GM23338 (cell line): ENCODE measurements at regions not wholly inside any gene's neighbourhood (a gene's known extent, or its start where the extent isn't known, plus 50 kb on each side); places are given as distances from the start of the nearest gene placed in this dataset.

Experiments
- ATAC-seq: fragments of 200-7000 bp; cut with Tn5 transposase; 3 replicates; pipeline ENCODE4 v1.9.1; 2020
- DNase-seq: peaks from one replicate; pipeline ENCODE4 v3.0.0-alpha.2; 2015; ENCODE audit warnings: low spot score
- H2AFZ ChIP-seq: fragments of 200-600 bp; sonication (generic); 2 replicates; pipeline ENCODE4 v1.8.0; 2016; ENCODE audit warnings: antibody characterized with exemption, mild to moderate bottlenecking, moderate library complexity
- H3F3A ChIP-seq: fragments of 200-600 bp; sonication (generic); replicated peaks from 2 replicates; pipeline ENCODE4 v1.8.0; 2017; ENCODE audit warnings: antibody characterized with exemption, mixed run types, low read depth
- H3K27ac ChIP-seq: fragments of 200-600 bp; sonication (generic); 2 replicates; pipeline ENCODE4 v1.6.1; 2016; ENCODE audit warnings: low read depth
- H3K27me3 ChIP-seq: fragments of 200-600 bp; sonication (generic); 2 replicates; pipeline ENCODE4 v1.8.0; 2016; ENCODE audit warnings: mild to moderate bottlenecking, mixed run types, moderate library complexity; ENCODE audit not compliant: insufficient read depth
- H3K36me3 ChIP-seq: fragments of 200-600 bp; sonication (generic); 2 replicates; pipeline ENCODE4 v1.8.0; 2016; ENCODE audit warnings: mild to moderate bottlenecking; ENCODE audit not compliant: insufficient read depth
- H3K4me1 ChIP-seq: fragments of 200-600 bp; sonication (generic); 2 replicates; pipeline ENCODE4 v1.8.0; 2016; ENCODE audit warnings: mild to moderate bottlenecking, moderate library complexity; ENCODE audit not compliant: insufficient read depth
- H3K4me2 ChIP-seq: fragments of 200-600 bp; sonication (generic); 2 replicates; pipeline ENCODE4 v1.7.1; 2017; ENCODE audit warnings: mixed run types
- H3K4me3 ChIP-seq: fragments of 200-600 bp; sonication (generic); 2 replicates; pipeline ENCODE4 v1.6.1; 2016; ENCODE audit warnings: mixed run types
- H3K79me2 ChIP-seq: fragments of 200-600 bp; sonication (generic); replicated peaks from 2 replicates; pipeline ENCODE4 v1.8.0; 2017; ENCODE audit warnings: mild to moderate bottlenecking; ENCODE audit not compliant: insufficient read depth
- H3K9me2 ChIP-seq: fragments of 200-600 bp; sonication (generic); 2 replicates; pipeline ENCODE4 v1.8.0; 2017; ENCODE audit not compliant: insufficient read depth
- H4K20me1 ChIP-seq: fragments of 200-600 bp; sonication (generic); replicated peaks from 2 replicates; pipeline ENCODE4 v1.8.0; 2017; ENCODE audit warnings: mild to moderate bottlenecking; ENCODE audit not compliant: insufficient read depth
- H3K27ac Mint-ChIP-seq: 2 replicates; pipeline ENCODE4 v1.8.0; 2020; ENCODE audit warnings: inconsistent platforms, mild to moderate bottlenecking, moderate library complexity, mixed read lengths
- H3K27me3 Mint-ChIP-seq: 3 replicates; pipeline ENCODE4 v1.8.0; 2022; ENCODE audit warnings: low read depth, mild to moderate bottlenecking, moderate library complexity, mixed read lengths, inconsistent platforms; ENCODE audit not compliant: insufficient read depth, poor library complexity
- H3K36me3 Mint-ChIP-seq: 3 replicates; pipeline ENCODE4 v1.8.0; 2021; ENCODE audit warnings: low read depth, mild to moderate bottlenecking, inconsistent platforms, moderate library complexity, mixed read lengths
- H3K4me1 Mint-ChIP-seq: 3 replicates; pipeline ENCODE4 v1.8.0; 2020; ENCODE audit warnings: mild to moderate bottlenecking, inconsistent platforms, mixed read lengths
- H3K4me3 Mint-ChIP-seq: 3 replicates; pipeline ENCODE4 v1.8.0; 2021; ENCODE audit warnings: moderate library complexity, mild to moderate bottlenecking, inconsistent platforms, mixed read lengths
- H3K9me3 Mint-ChIP-seq: 3 replicates; pipeline ENCODE4 v1.8.0; 2020; ENCODE audit warnings: moderate library complexity, mild to moderate bottlenecking, inconsistent platforms, mixed read lengths
- CREB1 ChIP-seq: fragments of 250-450 bp; sonication (Bioruptor Pico); IDR thresholded peaks from 2 replicates; pipeline ENCODE4 v1.5.0; 2020; ENCODE audit warnings: low read depth, mild to moderate bottlenecking, moderate library complexity
- EZH2 ChIP-seq: fragments of 200-600 bp; sonication (generic); IDR thresholded peaks from one replicate; pipeline ENCODE4 v1.8.0; 2017; ENCODE audit warnings: antibody characterized with exemption, mild to moderate bottlenecking, low read depth; ENCODE audit not compliant: unreplicated experiment
- EZH2phosphoT487 ChIP-seq: fragments of 200-600 bp; sonication (generic); IDR thresholded peaks from one replicate; pipeline ENCODE4 v1.8.1; 2018; ENCODE audit warnings: antibody characterized with exemption; ENCODE audit not compliant: unreplicated experiment
- JUNB ChIP-seq: IDR thresholded peaks from one replicate; pipeline ENCODE4 v1.6.1; 2016; ENCODE audit warnings: antibody characterized with exemption; ENCODE audit not compliant: unreplicated experiment
- POLR2AphosphoS5 ChIP-seq: IDR thresholded peaks from 2 replicates; pipeline ENCODE4 v1.6.1; 2016; ENCODE audit warnings: antibody characterized with exemption, low read depth
- STAT1 ChIP-seq: IDR thresholded peaks from one replicate; pipeline ENCODE4 v1.6.1; 2016; ENCODE audit warnings: antibody characterized with exemption; ENCODE audit not compliant: unreplicated experiment
- ZNF114 ChIP-seq: fragments of 250-450 bp; sonication (Bioruptor Pico); IDR thresholded peaks from 2 replicates; pipeline ENCODE4 v1.5.0; 2020; ENCODE audit warnings: mild to moderate bottlenecking, moderate library complexity
- ZNF331 ChIP-seq: fragments of 250-450 bp; sonication (Bioruptor Pico); IDR thresholded peaks from 2 replicates; pipeline ENCODE4 v1.5.0; 2020; ENCODE audit warnings: low read depth, mild to moderate bottlenecking, moderate library complexity
- TF ChIP-seq, protein P1 (sequence below): fragments of 250-450 bp; sonication (Bioruptor Pico); IDR thresholded peaks from 2 replicates; pipeline ENCODE4 v1.5.0; 2020; ENCODE audit warnings: mild to moderate bottlenecking, moderate library complexity
- TF ChIP-seq, protein P2 (sequence below), 2 experiments: fragments of 200-600 bp in 1 of 2; sonication (generic) in 1 of 2; conservative IDR thresholded peaks; 2 replicates each; pipeline versions ENCODE4 v1.5.1 to v1.6.1; 2016 to 2017; ENCODE audit warnings: antibody characterized with exemption in 2 of 2, low read depth in 2 of 2, mild to moderate bottlenecking in 2 of 2, moderate library complexity in 1 of 2
- TF ChIP-seq, protein P3 (sequence below): IDR thresholded peaks from one replicate; pipeline ENCODE4 v1.6.1; 2018; ENCODE audit warnings: antibody characterized with exemption; ENCODE audit not compliant: unreplicated experiment
- TF ChIP-seq, protein P4 (sequence below): IDR thresholded peaks from 2 replicates; pipeline ENCODE4 v1.6.1; 2016; ENCODE audit warnings: antibody characterized with exemption

DNA sequence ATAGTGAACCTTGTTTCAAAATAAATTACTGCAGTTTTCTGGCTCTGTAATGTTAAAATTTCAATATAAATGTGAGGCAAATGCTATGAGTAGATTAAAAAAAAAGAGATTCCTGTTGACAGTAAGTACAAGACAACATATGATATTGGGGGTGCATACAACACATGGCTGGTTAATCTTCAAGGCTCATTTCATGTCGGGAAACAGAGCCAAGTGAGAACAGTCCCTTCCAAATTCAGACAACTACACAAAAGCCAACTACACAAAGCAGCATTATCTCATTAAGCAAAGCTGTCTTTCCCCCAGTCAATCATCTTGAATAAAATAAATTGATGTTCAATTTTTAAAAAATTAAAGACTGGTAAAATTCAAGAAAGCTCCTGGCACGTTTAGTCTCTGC lies 549.2 kb downstream of the CCDC85A start:
- no peaks in the 10 kb centered on the region for H3K4me1 Mint-ChIP-seq
- Histone ChIP-seq H3K27ac (no peak overlapping the region), H3K4me1 (no peaks in the 10 kb centered on the region), H3K4me3 (no peak overlapping the region), H3K9me2 (no peaks in the 10 kb centered on the region), H3F3A (no peaks in the 10 kb centered on the region), H2AFZ (no peak overlapping the region), H3K4me2 (no peak overlapping the region), H3K36me3 (no peaks in the 10 kb centered on the region), H3K27me3 (no peaks in the 10 kb centered on the region), H3K79me2 (no peaks in the 10 kb centered on the region), H4K20me1 (no peaks in the 10 kb centered on the region)
- H3K4me3 Mint-ChIP-seq = no peak overlapping the region
- no peak overlapping the region for H3K27ac Mint-ChIP-seq
- ATAC-seq (no peak), DNase-seq (no peak)
- H3K27me3 Mint-ChIP-seq = no peaks in the 10 kb centered on the region
- TF ChIP-seq ZNF114 (CRISPR knock-in tag) = no peak
- TF ChIP-seq STAT1 = no peak
- TF ChIP-seq, protein P1, sequence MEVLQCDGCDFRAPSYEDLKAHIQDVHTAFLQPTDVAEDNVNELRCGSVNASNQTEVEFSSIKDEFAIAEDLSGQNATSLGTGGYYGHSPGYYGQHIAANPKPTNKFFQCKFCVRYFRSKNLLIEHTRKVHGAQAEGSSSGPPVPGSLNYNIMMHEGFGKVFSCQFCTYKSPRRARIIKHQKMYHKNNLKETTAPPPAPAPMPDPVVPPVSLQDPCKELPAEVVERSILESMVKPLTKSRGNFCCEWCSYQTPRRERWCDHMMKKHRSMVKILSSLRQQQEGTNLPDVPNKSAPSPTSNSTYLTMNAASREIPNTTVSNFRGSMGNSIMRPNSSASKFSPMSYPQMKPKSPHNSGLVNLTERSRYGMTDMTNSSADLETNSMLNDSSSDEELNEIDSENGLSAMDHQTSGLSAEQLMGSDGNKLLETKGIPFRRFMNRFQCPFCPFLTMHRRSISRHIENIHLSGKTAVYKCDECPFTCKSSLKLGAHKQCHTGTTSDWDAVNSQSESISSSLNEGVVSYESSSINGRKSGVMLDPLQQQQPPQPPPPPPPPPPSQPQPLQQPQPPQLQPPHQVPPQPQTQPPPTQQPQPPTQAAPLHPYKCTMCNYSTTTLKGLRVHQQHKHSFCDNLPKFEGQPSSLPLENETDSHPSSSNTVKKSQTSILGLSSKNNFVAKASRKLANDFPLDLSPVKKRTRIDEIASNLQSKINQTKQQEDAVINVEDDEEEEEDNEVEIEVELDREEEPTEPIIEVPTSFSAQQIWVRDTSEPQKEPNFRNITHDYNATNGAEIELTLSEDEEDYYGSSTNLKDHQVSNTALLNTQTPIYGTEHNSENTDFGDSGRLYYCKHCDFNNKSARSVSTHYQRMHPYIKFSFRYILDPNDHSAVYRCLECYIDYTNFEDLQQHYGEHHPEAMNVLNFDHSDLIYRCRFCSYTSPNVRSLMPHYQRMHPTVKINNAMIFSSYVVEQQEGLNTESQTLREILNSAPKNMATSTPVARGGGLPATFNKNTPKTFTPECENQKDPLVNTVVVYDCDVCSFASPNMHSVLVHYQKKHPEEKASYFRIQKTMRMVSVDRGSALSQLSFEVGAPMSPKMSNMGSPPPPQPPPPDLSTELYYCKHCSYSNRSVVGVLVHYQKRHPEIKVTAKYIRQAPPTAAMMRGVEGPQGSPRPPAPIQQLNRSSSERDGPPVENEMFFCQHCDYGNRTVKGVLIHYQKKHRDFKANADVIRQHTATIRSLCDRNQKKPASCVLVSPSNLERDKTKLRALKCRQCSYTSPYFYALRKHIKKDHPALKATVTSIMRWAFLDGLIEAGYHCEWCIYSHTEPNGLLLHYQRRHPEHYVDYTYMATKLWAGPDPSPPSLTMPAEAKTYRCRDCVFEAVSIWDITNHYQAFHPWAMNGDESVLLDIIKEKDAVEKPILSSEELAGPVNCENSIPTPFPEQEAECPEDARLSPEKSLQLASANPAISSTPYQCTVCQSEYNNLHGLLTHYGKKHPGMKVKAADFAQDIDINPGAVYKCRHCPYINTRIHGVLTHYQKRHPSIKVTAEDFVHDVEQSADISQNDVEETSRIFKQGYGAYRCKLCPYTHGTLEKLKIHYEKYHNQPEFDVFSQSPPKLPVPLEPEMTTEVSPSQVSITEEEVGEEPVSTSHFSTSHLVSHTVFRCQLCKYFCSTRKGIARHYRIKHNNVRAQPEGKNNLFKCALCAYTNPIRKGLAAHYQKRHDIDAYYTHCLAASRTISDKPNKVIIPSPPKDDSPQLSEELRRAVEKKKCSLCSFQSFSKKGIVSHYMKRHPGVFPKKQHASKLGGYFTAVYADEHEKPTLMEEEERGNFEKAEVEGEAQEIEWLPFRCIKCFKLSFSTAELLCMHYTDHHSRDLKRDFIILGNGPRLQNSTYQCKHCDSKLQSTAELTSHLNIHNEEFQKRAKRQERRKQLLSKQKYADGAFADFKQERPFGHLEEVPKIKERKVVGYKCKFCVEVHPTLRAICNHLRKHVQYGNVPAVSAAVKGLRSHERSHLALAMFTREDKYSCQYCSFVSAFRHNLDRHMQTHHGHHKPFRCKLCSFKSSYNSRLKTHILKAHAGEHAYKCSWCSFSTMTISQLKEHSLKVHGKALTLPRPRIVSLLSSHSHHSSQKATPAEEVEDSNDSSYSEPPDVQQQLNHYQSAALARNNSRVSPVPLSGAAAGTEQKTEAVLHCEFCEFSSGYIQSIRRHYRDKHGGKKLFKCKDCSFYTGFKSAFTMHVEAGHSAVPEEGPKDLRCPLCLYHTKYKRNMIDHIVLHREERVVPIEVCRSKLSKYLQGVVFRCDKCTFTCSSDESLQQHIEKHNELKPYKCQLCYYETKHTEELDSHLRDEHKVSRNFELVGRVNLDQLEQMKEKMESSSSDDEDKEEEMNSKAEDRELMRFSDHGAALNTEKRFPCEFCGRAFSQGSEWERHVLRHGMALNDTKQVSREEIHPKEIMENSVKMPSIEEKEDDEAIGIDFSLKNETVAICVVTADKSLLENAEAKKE (CRISPR knock-in tag) = no peak
- no peak for TF ChIP-seq JUNB
- no peak for TF ChIP-seq POLR2AphosphoS5
- no peak for TF ChIP-seq EZH2
- TF ChIP-seq, protein P2, sequence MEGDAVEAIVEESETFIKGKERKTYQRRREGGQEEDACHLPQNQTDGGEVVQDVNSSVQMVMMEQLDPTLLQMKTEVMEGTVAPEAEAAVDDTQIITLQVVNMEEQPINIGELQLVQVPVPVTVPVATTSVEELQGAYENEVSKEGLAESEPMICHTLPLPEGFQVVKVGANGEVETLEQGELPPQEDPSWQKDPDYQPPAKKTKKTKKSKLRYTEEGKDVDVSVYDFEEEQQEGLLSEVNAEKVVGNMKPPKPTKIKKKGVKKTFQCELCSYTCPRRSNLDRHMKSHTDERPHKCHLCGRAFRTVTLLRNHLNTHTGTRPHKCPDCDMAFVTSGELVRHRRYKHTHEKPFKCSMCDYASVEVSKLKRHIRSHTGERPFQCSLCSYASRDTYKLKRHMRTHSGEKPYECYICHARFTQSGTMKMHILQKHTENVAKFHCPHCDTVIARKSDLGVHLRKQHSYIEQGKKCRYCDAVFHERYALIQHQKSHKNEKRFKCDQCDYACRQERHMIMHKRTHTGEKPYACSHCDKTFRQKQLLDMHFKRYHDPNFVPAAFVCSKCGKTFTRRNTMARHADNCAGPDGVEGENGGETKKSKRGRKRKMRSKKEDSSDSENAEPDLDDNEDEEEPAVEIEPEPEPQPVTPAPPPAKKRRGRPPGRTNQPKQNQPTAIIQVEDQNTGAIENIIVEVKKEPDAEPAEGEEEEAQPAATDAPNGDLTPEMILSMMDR (conservative IDR thresholded peaks at IDR 0.05; ENCODE audit: low read depth in 2 of 2) = no peak
- no peak for TF ChIP-seq EZH2phosphoT487
- TF ChIP-seq, protein P3, sequence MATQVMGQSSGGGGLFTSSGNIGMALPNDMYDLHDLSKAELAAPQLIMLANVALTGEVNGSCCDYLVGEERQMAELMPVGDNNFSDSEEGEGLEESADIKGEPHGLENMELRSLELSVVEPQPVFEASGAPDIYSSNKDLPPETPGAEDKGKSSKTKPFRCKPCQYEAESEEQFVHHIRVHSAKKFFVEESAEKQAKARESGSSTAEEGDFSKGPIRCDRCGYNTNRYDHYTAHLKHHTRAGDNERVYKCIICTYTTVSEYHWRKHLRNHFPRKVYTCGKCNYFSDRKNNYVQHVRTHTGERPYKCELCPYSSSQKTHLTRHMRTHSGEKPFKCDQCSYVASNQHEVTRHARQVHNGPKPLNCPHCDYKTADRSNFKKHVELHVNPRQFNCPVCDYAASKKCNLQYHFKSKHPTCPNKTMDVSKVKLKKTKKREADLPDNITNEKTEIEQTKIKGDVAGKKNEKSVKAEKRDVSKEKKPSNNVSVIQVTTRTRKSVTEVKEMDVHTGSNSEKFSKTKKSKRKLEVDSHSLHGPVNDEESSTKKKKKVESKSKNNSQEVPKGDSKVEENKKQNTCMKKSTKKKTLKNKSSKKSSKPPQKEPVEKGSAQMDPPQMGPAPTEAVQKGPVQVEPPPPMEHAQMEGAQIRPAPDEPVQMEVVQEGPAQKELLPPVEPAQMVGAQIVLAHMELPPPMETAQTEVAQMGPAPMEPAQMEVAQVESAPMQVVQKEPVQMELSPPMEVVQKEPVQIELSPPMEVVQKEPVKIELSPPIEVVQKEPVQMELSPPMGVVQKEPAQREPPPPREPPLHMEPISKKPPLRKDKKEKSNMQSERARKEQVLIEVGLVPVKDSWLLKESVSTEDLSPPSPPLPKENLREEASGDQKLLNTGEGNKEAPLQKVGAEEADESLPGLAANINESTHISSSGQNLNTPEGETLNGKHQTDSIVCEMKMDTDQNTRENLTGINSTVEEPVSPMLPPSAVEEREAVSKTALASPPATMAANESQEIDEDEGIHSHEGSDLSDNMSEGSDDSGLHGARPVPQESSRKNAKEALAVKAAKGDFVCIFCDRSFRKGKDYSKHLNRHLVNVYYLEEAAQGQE = no peak
- no peak for TF ChIP-seq ZNF331 (CRISPR knock-in tag)
- TF ChIP-seq CREB1 (CRISPR knock-in tag) = no peak
- TF ChIP-seq, protein P4, sequence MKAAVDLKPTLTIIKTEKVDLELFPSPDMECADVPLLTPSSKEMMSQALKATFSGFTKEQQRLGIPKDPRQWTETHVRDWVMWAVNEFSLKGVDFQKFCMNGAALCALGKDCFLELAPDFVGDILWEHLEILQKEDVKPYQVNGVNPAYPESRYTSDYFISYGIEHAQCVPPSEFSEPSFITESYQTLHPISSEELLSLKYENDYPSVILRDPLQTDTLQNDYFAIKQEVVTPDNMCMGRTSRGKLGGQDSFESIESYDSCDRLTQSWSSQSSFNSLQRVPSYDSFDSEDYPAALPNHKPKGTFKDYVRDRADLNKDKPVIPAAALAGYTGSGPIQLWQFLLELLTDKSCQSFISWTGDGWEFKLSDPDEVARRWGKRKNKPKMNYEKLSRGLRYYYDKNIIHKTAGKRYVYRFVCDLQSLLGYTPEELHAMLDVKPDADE = no peak
- peaks cover 8% of the 10 kb centered on the region; the same call in 1 of the 3 replicates for H3K9me3 Mint-ChIP-seq
- H3K36me3 Mint-ChIP-seq = 0 out of 3 replicates have a peak, but pooled peaks cover 4% of the 10 kb centered on the region
